SK-N-SH treated with all-trans-retinoic acid at 6 μM for 48 hours (cell line): ENCODE measurements at regions not wholly inside any gene's neighbourhood (a gene's known extent, or its start where the extent isn't known, plus 50 kb on each side); places are given as distances from the start of the nearest gene placed in this dataset.

Source experiments
- ATAC-seq: fragments of 200-7000 bp; cut with Tn5 transposase; 3 replicates; pipeline ENCODE4 v1.9.1; 2020; ENCODE audit warnings: mild to moderate bottlenecking, moderate library complexity
- ARNTL ChIP-seq: fragments of 450-650 bp; formaldehyde crosslinking; IDR thresholded peaks from 2 replicates; pipeline ENCODE4 v1.5.0; 2020; ENCODE audit warnings: low read depth, mild to moderate bottlenecking, moderate library complexity, borderline replicate concordance
- BACH2 ChIP-seq: fragments of 250-450 bp; sonication (Bioruptor Pico); IDR thresholded peaks from 2 replicates; pipeline ENCODE4 v1.9.0; 2021; ENCODE audit warnings: mild to moderate bottlenecking, borderline replicate concordance
- CREB5 ChIP-seq: fragments of 250-450 bp; sonication (Bioruptor Pico); IDR thresholded peaks from 2 replicates; pipeline ENCODE4 v1.5.1; 2020; ENCODE audit warnings: low read depth, mild to moderate bottlenecking, moderate library complexity
- CSDC2 ChIP-seq: fragments of 250-450 bp; sonication (Bioruptor Pico); IDR thresholded peaks from 2 replicates; pipeline ENCODE4 v1.5.0; 2020; ENCODE audit warnings: mild to moderate bottlenecking, moderate library complexity
- CSRNP3 ChIP-seq: fragments of 250-450 bp; sonication (Bioruptor Pico); IDR thresholded peaks from 2 replicates; pipeline ENCODE4 v1.5.1; 2021; ENCODE audit warnings: mild to moderate bottlenecking, moderate library complexity
- ESRRG ChIP-seq: fragments of 250-450 bp; sonication (Bioruptor Pico); IDR thresholded peaks from 2 replicates; pipeline ENCODE4 v1.6.1; 2021; ENCODE audit warnings: mild to moderate bottlenecking
- GLIS3 ChIP-seq: fragments of 250-450 bp; sonication (Bioruptor Pico); IDR thresholded peaks from 2 replicates; pipeline ENCODE4 v1.5.0; 2020; ENCODE audit warnings: mild to moderate bottlenecking, moderate library complexity
- OSR1 ChIP-seq: fragments of 250-450 bp; sonication (Bioruptor Pico); IDR thresholded peaks from 2 replicates; pipeline ENCODE4 v1.8.0; 2022; ENCODE audit warnings: moderate library complexity, mild to moderate bottlenecking, inconsistent platforms
- PATZ1 ChIP-seq: fragments of 250-450 bp; sonication (Bioruptor Pico); IDR thresholded peaks from 2 replicates; pipeline ENCODE4 v1.8.0; 2020; ENCODE audit warnings: mild to moderate bottlenecking, moderate library complexity, borderline replicate concordance
- POU6F1 ChIP-seq: fragments of 250-450 bp; sonication (Bioruptor Pico); IDR thresholded peaks from 2 replicates; pipeline ENCODE4 v1.8.0; 2021; ENCODE audit warnings: low read depth, mild to moderate bottlenecking, moderate library complexity, borderline replicate concordance
- PPARA ChIP-seq: fragments of 250-450 bp; sonication (Bioruptor Pico); IDR thresholded peaks from 2 replicates; pipeline ENCODE4 v1.5.0; 2020; ENCODE audit warnings: mild to moderate bottlenecking, borderline replicate concordance
- RARB ChIP-seq: fragments of 250-450 bp; sonication (Bioruptor Pico); IDR thresholded peaks from 2 replicates; pipeline ENCODE4 v1.8.0; 2021; ENCODE audit warnings: mild to moderate bottlenecking, moderate library complexity
- SNAI2 ChIP-seq: fragments of 250-450 bp; sonication (Bioruptor Pico); IDR thresholded peaks from 2 replicates; pipeline ENCODE4 v1.5.0; 2020; ENCODE audit warnings: mild to moderate bottlenecking, moderate library complexity
- TCF4 ChIP-seq: fragments of 250-450 bp; sonication (Bioruptor Pico); IDR thresholded peaks from 2 replicates; pipeline ENCODE4 v1.8.0; 2021; ENCODE audit warnings: mild to moderate bottlenecking, moderate library complexity, borderline replicate concordance
- TOX ChIP-seq: fragments of 250-450 bp; sonication (Bioruptor Pico); IDR thresholded peaks from 2 replicates; pipeline ENCODE4 v1.8.0; 2021; ENCODE audit warnings: mild to moderate bottlenecking, moderate library complexity, borderline replicate concordance
- TSHZ2 ChIP-seq: fragments of 250-450 bp; sonication (Bioruptor Pico); IDR thresholded peaks from 2 replicates; pipeline ENCODE4 v1.5.0; 2020; ENCODE audit warnings: mild to moderate bottlenecking, moderate library complexity
- ZC3H10 ChIP-seq: fragments of 250-450 bp; sonication (Bioruptor Pico); IDR thresholded peaks from 2 replicates; pipeline ENCODE4 v1.5.1; 2021; ENCODE audit warnings: mild to moderate bottlenecking, moderate library complexity
- ZFP3 ChIP-seq: fragments of 250-450 bp; sonication (Bioruptor Pico); IDR thresholded peaks from 2 replicates; pipeline ENCODE4 v1.5.0; 2020; ENCODE audit warnings: mild to moderate bottlenecking, moderate library complexity
- ZFP30 ChIP-seq: fragments of 450-650 bp; formaldehyde crosslinking; IDR thresholded peaks from 2 replicates; pipeline ENCODE4 v1.5.0; 2022; ENCODE audit warnings: mild to moderate bottlenecking, moderate library complexity
- ZNF565 ChIP-seq: fragments of 450-650 bp; formaldehyde crosslinking; conservative IDR thresholded peaks from 2 replicates; pipeline ENCODE4 v1.5.0; 2020; ENCODE audit warnings: low read depth, mild to moderate bottlenecking, moderate library complexity
- ZNF70 ChIP-seq: fragments of 450-650 bp; formaldehyde crosslinking; IDR thresholded peaks from 2 replicates; pipeline ENCODE4 v1.5.0; 2020; ENCODE audit warnings: mild to moderate bottlenecking, moderate library complexity
- ZNF8 ChIP-seq: fragments of 450-650 bp; formaldehyde crosslinking; IDR thresholded peaks from 2 replicates; pipeline ENCODE4 v1.5.0; 2020; ENCODE audit warnings: mild to moderate bottlenecking, moderate library complexity

- TF ChIP-seq ZFP3: no peak
- no peak for TF ChIP-seq BACH2 (CRISPR knock-in tag)
- no peak for TF ChIP-seq TCF4 (CRISPR knock-in tag)
- no peak for TF ChIP-seq SNAI2 (CRISPR knock-in tag)
- no peak for TF ChIP-seq ZNF565 (CRISPR knock-in tag)
- no peak for TF ChIP-seq PPARA
- TF ChIP-seq CREB5 (CRISPR knock-in tag): no peak
- no peak for TF ChIP-seq OSR1 (CRISPR knock-in tag)
- no peak for TF ChIP-seq CSDC2
- TF ChIP-seq ARNTL (CRISPR knock-in tag): no peak
- no peak for TF ChIP-seq RARB (CRISPR knock-in tag)
- no peak for TF ChIP-seq TOX
- no peak for TF ChIP-seq POU6F1 (CRISPR knock-in tag)
- no peak for TF ChIP-seq ZC3H10 (CRISPR knock-in tag)
- no peak for TF ChIP-seq GLIS3 (CRISPR knock-in tag)
- TF ChIP-seq PATZ1 (CRISPR knock-in tag): no peak
- no peak for TF ChIP-seq ZNF70
- TF ChIP-seq ZNF8 (CRISPR knock-in tag): no peak
- TF ChIP-seq TSHZ2 (CRISPR knock-in tag): no peak
- TF ChIP-seq ZFP30: no peak
- ATAC-seq: no peak
These were observed 307.5 kb downstream of the TBC1D4 start for GRCh38 chr13:75174481-75174880.

GRCh38 chr13:75173457-75174356 lies 308.3 kb downstream of the TBC1D4 start:
- TF ChIP-seq BACH2 (CRISPR knock-in tag): no peak
- ATAC-seq: no peak

GRCh38 chr13:75170311-75170710 lies 311.7 kb downstream of the TBC1D4 start:
- ATAC-seq: no peak

More at GRCh38 chr13:75170311-75170710, 311.7 kb downstream of the TBC1D4 start:
- TF ChIP-seq ESRRG (CRISPR knock-in tag) (no peak), GLIS3 (CRISPR knock-in tag) (no peak), CSRNP3 (no peak), ZC3H10 (CRISPR knock-in tag) (no peak), ZNF565 (CRISPR knock-in tag) (no peak), ZNF8 (CRISPR knock-in tag) (no peak), PPARA (no peak), SNAI2 (CRISPR knock-in tag) (no peak), RARB (CRISPR knock-in tag) (no peak), ARNTL (CRISPR knock-in tag) (no peak), POU6F1 (CRISPR knock-in tag) (no peak), OSR1 (CRISPR knock-in tag) (no peak), BACH2 (CRISPR knock-in tag) (no peak), CREB5 (CRISPR knock-in tag) (no peak), TOX (no peak)
